H9 (cell line): ENCODE measurements at regions not wholly inside any gene's neighbourhood (a gene's known extent, or its start where the extent isn't known, plus 50 kb on each side); places are given as distances from the start of the nearest gene placed in this dataset.

Experiments used
- DNase-seq: peaks from one replicate; pipeline ENCODE4 v3.0.0-alpha.2; 2017
- H2AFZ ChIP-seq: one replicate; pipeline ENCODE4 v1.6.1; 2013; ENCODE audit warnings: mild to moderate bottlenecking, low read length, control low read depth, moderate library complexity
- H2AK5ac ChIP-seq: 2 replicates; pipeline ENCODE4 v1.6.1; 2013; ENCODE audit warnings: low read length, control low read depth, mixed read lengths; ENCODE audit not compliant: insufficient read length
- H2BK120ac ChIP-seq: one replicate; pipeline ENCODE4 v1.6.1; 2013; ENCODE audit warnings: low read depth, mild to moderate bottlenecking, low read length, control low read depth, inconsistent platforms; ENCODE audit not compliant: poor library complexity, severe bottlenecking
- H2BK12ac ChIP-seq: 2 replicates; pipeline ENCODE4 v1.6.1; 2013; ENCODE audit warnings: low read length, control low read depth, mixed read lengths, low read depth; ENCODE audit not compliant: insufficient read length
- H2BK15ac ChIP-seq: 2 replicates; pipeline ENCODE4 v1.6.1; 2013; ENCODE audit warnings: low read depth, low read length, control low read depth
- H2BK20ac ChIP-seq: one replicate; pipeline ENCODE4 v1.6.1; 2013; ENCODE audit warnings: low read depth, mild to moderate bottlenecking, low read length, control low read depth, inconsistent platforms; ENCODE audit not compliant: poor library complexity, severe bottlenecking
- H2BK5ac ChIP-seq: 2 replicates; pipeline ENCODE4 v1.6.1; 2013; ENCODE audit warnings: low read length, control low read depth, mixed read lengths; ENCODE audit not compliant: insufficient read length
- H3K14ac ChIP-seq: 2 replicates; pipeline ENCODE4 v1.6.1; 2013; ENCODE audit warnings: low read length, control low read depth; ENCODE audit not compliant: insufficient read depth
- H3K18ac ChIP-seq: 2 replicates; pipeline ENCODE4 v1.6.1; 2013; ENCODE audit warnings: low read depth, mild to moderate bottlenecking, mixed read lengths, low read length, control low read depth; ENCODE audit not compliant: insufficient read length
- H3K23ac ChIP-seq: 2 replicates; pipeline ENCODE4 v1.6.1; 2013; ENCODE audit warnings: low read length, control low read depth, mixed read lengths, low read depth; ENCODE audit not compliant: insufficient read length
- H3K23me2 ChIP-seq: 2 replicates; pipeline ENCODE4 v1.6.1; 2013; ENCODE audit warnings: low read depth, mild to moderate bottlenecking, mixed read lengths, low read length, control low read depth; ENCODE audit not compliant: insufficient read length, poor library complexity, severe bottlenecking
- H3K27ac ChIP-seq: 2 replicates; pipeline ENCODE4 v1.5.1; 2013; ENCODE audit warnings: low read length, control low read depth, mixed read lengths, low read depth; ENCODE audit not compliant: insufficient read length
- H3K27me3 ChIP-seq: 2 replicates; pipeline ENCODE4 v1.6.1; 2013; ENCODE audit warnings: low read length, control low read depth, inconsistent platforms; ENCODE audit not compliant: insufficient read depth
- H3K4ac ChIP-seq: 2 replicates; pipeline ENCODE4 v1.6.1; 2013; ENCODE audit warnings: low read depth, mild to moderate bottlenecking, control low read depth, inconsistent platforms, low read length, moderate library complexity
- H3K4me1 ChIP-seq: 2 replicates; pipeline ENCODE4 v1.6.1; 2013; ENCODE audit warnings: low read length, control low read depth, inconsistent platforms; ENCODE audit not compliant: insufficient read depth
- H3K4me2 ChIP-seq: 2 replicates; pipeline ENCODE4 v1.6.1; 2013; ENCODE audit warnings: low read length, control low read depth, mixed read lengths; ENCODE audit not compliant: insufficient read length, insufficient read depth
- H3K56ac ChIP-seq: 2 replicates; pipeline ENCODE4 v1.6.1; 2013; ENCODE audit warnings: low read depth, mild to moderate bottlenecking, mixed read lengths, low read length, control low read depth; ENCODE audit not compliant: insufficient read length
- H3K79me1 ChIP-seq: 2 replicates; pipeline ENCODE4 v1.6.1; 2013; ENCODE audit warnings: low read depth, mild to moderate bottlenecking, moderate library complexity, low read length, control low read depth, inconsistent platforms; ENCODE audit not compliant: insufficient read depth, poor library complexity, severe bottlenecking
- H3K79me2 ChIP-seq: 2 replicates; pipeline ENCODE4 v1.6.1; 2013; ENCODE audit warnings: low read length, control low read depth, inconsistent platforms; ENCODE audit not compliant: insufficient read depth
- H3K9ac ChIP-seq: 2 replicates; pipeline ENCODE4 v1.6.1; 2013; ENCODE audit warnings: low read length, control low read depth, mixed read lengths; ENCODE audit not compliant: insufficient read length; ENCODE audit errors: extremely low read depth
- H3K9me3 ChIP-seq: one replicate; pipeline ENCODE4 v1.6.1; 2013; ENCODE audit warnings: low read depth, low read length, inconsistent platforms; ENCODE audit not compliant: control insufficient read depth
- H3T11ph ChIP-seq: one replicate; pipeline ENCODE4 v1.6.1; 2013; ENCODE audit warnings: mild to moderate bottlenecking, low read length, control low read depth, inconsistent platforms
- H4K20me1 ChIP-seq: one replicate; pipeline ENCODE4 v1.6.1; 2013; ENCODE audit not compliant: control insufficient read depth, insufficient read length, insufficient read depth
- H4K5ac ChIP-seq: 2 replicates; pipeline ENCODE4 v1.6.1; 2013; ENCODE audit warnings: low read depth, mild to moderate bottlenecking, mixed read lengths, low read length, control low read depth; ENCODE audit not compliant: insufficient read length
- H4K8ac ChIP-seq: replicated peaks from 2 replicates; pipeline ENCODE4 v1.6.1; 2013; ENCODE audit warnings: low read length, control low read depth, mixed read lengths, low read depth; ENCODE audit not compliant: insufficient read length
- H4K91ac ChIP-seq: 2 replicates; pipeline ENCODE4 v1.6.1; 2013; ENCODE audit warnings: low read depth, mild to moderate bottlenecking, moderate library complexity, mixed read lengths, low read length, control low read depth; ENCODE audit not compliant: insufficient read length
- H3K27ac Mint-ChIP-seq, 3 experiments: 2 replicates in 2 of 3; 3 replicates in 1 of 3; pipeline ENCODE4 v1.8.0; 2020 to 2021; ENCODE audit warnings: mixed read lengths in 3 of 3, mild to moderate bottlenecking in 1 of 3, moderate library complexity in 1 of 3
- H3K27me3 Mint-ChIP-seq: 2 replicates; pipeline ENCODE4 v1.8.0; 2021; ENCODE audit warnings: low read depth, mild to moderate bottlenecking, moderate library complexity, mixed read lengths
- H3K36me3 Mint-ChIP-seq, 3 experiments: 2 replicates in 2 of 3; 3 replicates in 1 of 3; pipeline ENCODE4 v1.8.0; 2020 to 2021; ENCODE audit warnings: low read depth in 3 of 3, mixed read lengths in 3 of 3; ENCODE audit not compliant: insufficient read depth in 1 of 3
- H3K4me1 Mint-ChIP-seq, 2 experiments: 2 replicates each; pipeline ENCODE4 v1.8.0; 2020; ENCODE audit warnings: mixed read lengths in 2 of 2
- H3K4me3 Mint-ChIP-seq, 2 experiments: 2 replicates in 1 of 2; 3 replicates in 1 of 2; pipeline ENCODE4 v1.8.0; 2020 to 2021; ENCODE audit warnings: mild to moderate bottlenecking in 2 of 2, mixed read lengths in 2 of 2, moderate library complexity in 1 of 2
- H3K9me3 Mint-ChIP-seq, 2 experiments: 2 replicates in 1 of 2; 3 replicates in 1 of 2; pipeline ENCODE4 v1.8.0; 2020; ENCODE audit warnings: mild to moderate bottlenecking in 2 of 2, mixed read lengths in 2 of 2, moderate library complexity in 1 of 2
- CTCF ChIP-seq: fragments of 200-600 bp; sonication (generic); conservative IDR thresholded peaks from 3 replicates; pipeline ENCODE4 v1.8.0; 2021; ENCODE audit warnings: antibody characterized with exemption, mild to moderate bottlenecking
- WGBS: extraction: QIAGEN DNeasy Blood & Tissue Kit; methylation state at CpG from one replicate; pipeline ENCODE4 v1.1.7; 2013; ENCODE audit warnings: missing lambda C conversion rate, low lambda C conversion rate, mixed read lengths; ENCODE audit not compliant: insufficient read length; ENCODE audit errors: extremely low coverage; 5-methylcytosine and 5-hydroxymethylcytosine counted together

- no peak overlapping the region for H3K14ac ChIP-seq
- no peak overlapping the region for H3K18ac ChIP-seq
- TF ChIP-seq CTCF, result no peak
- DNase-seq, result no peak
- H2AK5ac ChIP-seq, result no peak overlapping the region
- H3K23ac ChIP-seq, result no peak overlapping the region
- Mint-ChIP-seq H3K27ac (no peak overlapping the region), H3K4me3 (no peak overlapping the region), H3K27me3 (no peaks in the 10 kb centered on the region), H3K9me3 (no peaks in the 10 kb centered on the region), H3K4me1 (no peaks in the 10 kb centered on the region), H3K36me3 (no peaks in the 10 kb centered on the region)
- no peak overlapping the region for H2BK12ac ChIP-seq
- no peak overlapping the region for H3K56ac ChIP-seq
- no peaks in the 10 kb centered on the region for H4K20me1 ChIP-seq
- H2AFZ ChIP-seq, result no peak overlapping the region
- H2BK120ac ChIP-seq, result no peak overlapping the region
- WGBS, result no CpG with 5 or more reads among the region's 1 CpG
- H3K4me1 ChIP-seq, result no peaks in the 10 kb centered on the region
- no peak overlapping the region for H4K8ac ChIP-seq
- no peaks in the 10 kb centered on the region for H3K79me1 ChIP-seq
- no peaks in the 10 kb centered on the region for H3K27me3 ChIP-seq
- no peak overlapping the region for H2BK5ac ChIP-seq
- H3K79me2 ChIP-seq, result no peaks in the 10 kb centered on the region
- no peaks in the 10 kb centered on the region for H3K9me3 ChIP-seq
- no peak overlapping the region for H2BK15ac ChIP-seq
- no peak overlapping the region for H3K27ac ChIP-seq
- no peak overlapping the region for H3K4me2 ChIP-seq
- H4K5ac ChIP-seq, result no peak overlapping the region
- H3K4ac ChIP-seq, result no peak overlapping the region
- no peaks in the 10 kb centered on the region for H3K23me2 ChIP-seq
- no peak overlapping the region for H3T11ph ChIP-seq
- no peak overlapping the region for H3K9ac ChIP-seq
- no peak overlapping the region for H2BK20ac ChIP-seq
- no peak overlapping the region for H4K91ac ChIP-seq
Observed at GRCh38 chr11:28951191-28951590, 843.0 kb downstream of the METTL15 start.
